Peyer's patch (tissue), 4 donors: ENCODE measurements at regions not wholly inside any gene's neighbourhood (a gene's known extent, or its start where the extent isn't known, plus 50 kb on each side); places are given as distances from the start of the nearest gene placed in this dataset.

ENCODE experiments used
- POLR2A ChIP-seq, 2 donors: fragments of 450-650 bp; IDR thresholded peaks; one replicate each; pipeline ENCODE4 v1.5.1; 2017; ENCODE audit warnings: antibody characterized with exemption in 2 of 2, mild to moderate bottlenecking in 2 of 2, moderate library complexity in 2 of 2
- TF ChIP-seq, protein P1 (sequence below), 6 experiments: fragments of 450-650 bp in 4 of 6; fragments of 200-600 bp in 2 of 6; sonication (generic) in 1 of 6; IDR thresholded peaks; one replicate each; pipeline ENCODE4 v1.5.1; 2017 to 2019; ENCODE audit warnings: antibody characterized with exemption in 6 of 6, mild to moderate bottlenecking in 3 of 6, moderate library complexity in 1 of 6

DNA sequence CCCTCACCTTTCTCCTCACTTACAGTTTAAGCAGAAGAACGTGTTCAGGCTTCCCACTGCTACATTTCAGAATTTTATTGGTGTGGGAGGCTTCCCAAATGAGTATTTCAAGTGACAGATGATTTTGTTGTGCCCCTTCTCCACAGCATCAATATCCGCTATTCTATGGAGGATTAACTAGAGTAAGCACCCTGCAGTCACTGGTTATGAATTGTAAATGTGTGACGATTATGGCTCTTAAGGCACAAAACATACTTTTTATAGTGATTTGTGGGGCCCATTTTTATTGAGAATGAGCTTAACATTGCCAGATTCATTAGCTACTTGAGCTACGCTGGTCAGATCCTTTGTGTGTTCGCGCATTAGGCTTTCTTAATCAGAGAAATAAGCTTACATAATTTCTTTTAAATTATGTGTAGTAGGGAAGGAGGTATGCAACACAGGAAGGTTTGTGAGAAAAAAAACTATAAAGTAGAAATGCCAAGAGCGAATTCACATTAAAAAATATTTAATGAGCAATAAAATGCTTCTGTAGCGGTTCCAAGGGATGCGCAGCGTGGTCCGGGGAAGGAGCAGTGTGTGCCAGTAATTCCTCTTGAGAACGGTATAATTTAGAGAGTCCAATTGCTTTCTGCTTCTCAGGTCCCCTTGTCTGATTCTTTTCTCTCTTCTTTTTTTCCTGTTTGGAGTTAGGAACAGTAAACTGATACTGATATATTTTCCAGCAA lies 2380.4 kb downstream of the MAT2B start:
- TF ChIP-seq, protein P1, sequence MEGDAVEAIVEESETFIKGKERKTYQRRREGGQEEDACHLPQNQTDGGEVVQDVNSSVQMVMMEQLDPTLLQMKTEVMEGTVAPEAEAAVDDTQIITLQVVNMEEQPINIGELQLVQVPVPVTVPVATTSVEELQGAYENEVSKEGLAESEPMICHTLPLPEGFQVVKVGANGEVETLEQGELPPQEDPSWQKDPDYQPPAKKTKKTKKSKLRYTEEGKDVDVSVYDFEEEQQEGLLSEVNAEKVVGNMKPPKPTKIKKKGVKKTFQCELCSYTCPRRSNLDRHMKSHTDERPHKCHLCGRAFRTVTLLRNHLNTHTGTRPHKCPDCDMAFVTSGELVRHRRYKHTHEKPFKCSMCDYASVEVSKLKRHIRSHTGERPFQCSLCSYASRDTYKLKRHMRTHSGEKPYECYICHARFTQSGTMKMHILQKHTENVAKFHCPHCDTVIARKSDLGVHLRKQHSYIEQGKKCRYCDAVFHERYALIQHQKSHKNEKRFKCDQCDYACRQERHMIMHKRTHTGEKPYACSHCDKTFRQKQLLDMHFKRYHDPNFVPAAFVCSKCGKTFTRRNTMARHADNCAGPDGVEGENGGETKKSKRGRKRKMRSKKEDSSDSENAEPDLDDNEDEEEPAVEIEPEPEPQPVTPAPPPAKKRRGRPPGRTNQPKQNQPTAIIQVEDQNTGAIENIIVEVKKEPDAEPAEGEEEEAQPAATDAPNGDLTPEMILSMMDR (IDR thresholded peaks at IDR 0.05), result no peak
- no peak for TF ChIP-seq POLR2A (IDR thresholded peaks at IDR 0.05)
